ENCODE measurements at regions not wholly inside any gene's neighbourhood (a gene's known extent, or its start where the extent isn't known, plus 50 kb on each side); places are given as distances from the start of the nearest gene placed in this dataset.
A peak's percentile ranks its signal among the peaks of the same experiment; 100 is the strongest.
"Not testable (repeated sequence)": the region's sequence is repeated elsewhere in the genome, so short reads cannot be mapped to it uniquely, and the experiment has no call there.

- DNase-seq (ENCODE audit: low read depth, low spot score): peak; percentile 7
Measured at GRCh38 chr2:122531290-122532071, 776.0 kb downstream of the TSN start.

GRCh38 chr2:122532072-122532344 is 776.6 kb downstream of the TSN start:
- DNase-seq (ENCODE audit: low read depth, low spot score): no peak

- no peak for DNase-seq (ENCODE audit: low read depth, low spot score)
Measured at GRCh38 chr2:122532481-122532880, 777.0 kb downstream of the TSN start.

GRCh38 chr2:122535960-122536505 is 780.6 kb downstream of the TSN start:
- DNase-seq (ENCODE audit: low read depth, low spot score): no peak

- no peak for DNase-seq (ENCODE audit: low read depth, low spot score)
Measured at GRCh38 chr2:122539311-122539710, 783.9 kb downstream of the TSN start.

GRCh38 chr2:122539920-122540319 is 784.5 kb downstream of the TSN start:
- no peak for DNase-seq (ENCODE audit: low read depth, low spot score)

GRCh38 chr2:122542236-122542635 is 786.8 kb downstream of the TSN start:
- DNase-seq (ENCODE audit: low read depth, low spot score): no peak

GRCh38 chr2:122542646-122543045 is 787.2 kb downstream of the TSN start:
- DNase-seq (ENCODE audit: low read depth, low spot score): no peak

GRCh38 chr2:122543815-122544214 is 788.4 kb downstream of the TSN start:
- DNase-seq (ENCODE audit: low read depth, low spot score): no peak

- DNase-seq (ENCODE audit: low read depth, low spot score): no peak
Measured at GRCh38 chr2:122545821-122546220, 790.4 kb downstream of the TSN start.

- no peak for DNase-seq (ENCODE audit: low read depth, low spot score)
Measured at GRCh38 chr2:122562775-122563174, 807.3 kb downstream of the TSN start.

GRCh38 chr2:122563781-122564180 is 808.3 kb downstream of the TSN start:
- no peak for DNase-seq (ENCODE audit: low read depth, low spot score)

GRCh38 chr2:122564843-122565242 is 809.4 kb downstream of the TSN start:
- DNase-seq (ENCODE audit: low read depth, low spot score): no peak

GRCh38 chr2:122565364-122565763 is 809.9 kb downstream of the TSN start:
- no peak for DNase-seq (ENCODE audit: low read depth, low spot score)

GRCh38 chr2:122570641-122571040 is 815.2 kb downstream of the TSN start:
- DNase-seq (ENCODE audit: low read depth, low spot score): no peak

GRCh38 chr2:122571471-122571870 is 816.0 kb downstream of the TSN start:
- DNase-seq (ENCODE audit: low read depth, low spot score): not testable (repeated sequence)

- no peak for DNase-seq (ENCODE audit: low read depth, low spot score)
Measured at GRCh38 chr2:122575076-122575475, 819.6 kb downstream of the TSN start.

- no peak for DNase-seq (ENCODE audit: low read depth, low spot score)
Measured at GRCh38 chr2:122583159-122583917, 827.9 kb downstream of the TSN start.

- DNase-seq (ENCODE audit: low read depth, low spot score): no peak
Measured at GRCh38 chr2:122590524-122590923, 835.1 kb downstream of the TSN start.

- no peak for DNase-seq (ENCODE audit: low read depth, low spot score)
Measured at GRCh38 chr2:122595065-122595464, 839.6 kb downstream of the TSN start.

- DNase-seq (ENCODE audit: low read depth, low spot score): no peak
Measured at GRCh38 chr2:122596598-122596997, 841.1 kb downstream of the TSN start.

GRCh38 chr2:122598784-122599183 is 843.3 kb downstream of the TSN start:
- no peak for DNase-seq (ENCODE audit: low read depth, low spot score)

Measured in astrocyte of the hippocampus (primary cell).